ENCODE measurements at regions not wholly inside any gene's neighbourhood (a gene's known extent, or its start where the extent isn't known, plus 50 kb on each side); places are given as distances from the start of the nearest gene placed in this dataset.
"Not testable (repeated sequence)": the region's sequence is repeated elsewhere in the genome, so short reads cannot be mapped to it uniquely, and the experiment has no call there.

DNA sequence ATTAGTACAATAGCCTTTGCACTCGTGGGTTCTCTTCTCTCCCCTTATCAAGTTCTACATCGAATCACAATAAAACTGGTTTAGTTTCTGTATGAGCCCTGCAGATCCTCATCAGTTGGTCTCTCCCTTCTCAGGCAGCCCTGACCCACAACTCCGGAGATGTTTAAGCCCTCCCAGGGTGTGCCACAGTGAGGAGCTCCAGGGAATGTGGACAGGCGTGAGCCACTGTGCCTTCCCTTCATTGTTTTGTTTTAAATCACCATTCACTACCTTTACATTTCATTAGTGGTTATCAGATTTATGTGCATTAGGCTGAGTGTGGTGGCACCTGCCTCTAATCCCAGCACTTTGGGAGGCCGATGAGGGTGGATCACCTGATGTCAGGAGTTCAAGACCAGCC lies 133.2 kb downstream of the LARP7 start:
- in situ Hi-C loops (cut with MboI; ENCODE audit: low sequenced_read_pairs): no loop called here

DNA sequence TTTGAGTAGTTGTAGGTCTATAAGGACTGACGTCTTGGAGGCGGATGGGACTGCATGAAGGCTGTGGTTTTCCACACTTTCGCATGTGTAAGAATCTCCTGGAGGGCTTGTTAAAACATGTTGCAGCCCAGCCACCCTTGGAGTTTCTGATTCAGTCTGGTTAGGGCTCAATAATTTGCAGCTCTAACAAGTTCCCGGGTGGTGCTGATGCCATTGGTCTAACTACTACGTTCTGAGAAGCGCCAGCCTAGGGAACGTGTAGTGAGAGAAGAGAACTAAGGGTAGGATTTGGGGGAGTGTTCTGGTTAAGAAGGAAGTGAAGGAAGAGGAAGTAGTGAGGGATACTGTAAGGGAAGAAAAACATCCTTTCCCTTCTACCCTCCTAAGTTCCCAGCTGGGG lies 138.9 kb downstream of the LARP7 start:
- in situ Hi-C loops (cut with MboI; ENCODE audit: low sequenced_read_pairs): no loop called here

DNA sequence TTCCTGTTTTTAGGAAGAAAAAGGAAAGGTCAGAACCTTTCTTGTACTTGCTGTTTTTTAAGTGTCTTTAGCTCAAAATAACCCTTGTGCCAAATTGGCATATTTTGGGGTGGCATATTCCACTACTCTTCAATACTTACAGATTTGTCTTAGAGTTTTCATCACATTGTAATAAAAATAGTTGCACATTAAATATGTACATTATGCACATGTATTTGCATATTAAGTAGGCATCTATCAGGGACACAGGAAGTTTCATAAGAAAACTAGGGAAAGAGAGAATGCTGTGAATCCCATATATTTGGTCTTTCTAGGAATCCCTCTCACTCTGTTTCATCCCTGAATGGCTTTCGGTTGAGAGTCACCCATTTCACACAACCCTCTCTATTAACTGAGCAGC lies 139.6 kb downstream of the LARP7 start:
- in situ Hi-C loops (cut with MboI; ENCODE audit: low sequenced_read_pairs): no loop called here

DNA sequence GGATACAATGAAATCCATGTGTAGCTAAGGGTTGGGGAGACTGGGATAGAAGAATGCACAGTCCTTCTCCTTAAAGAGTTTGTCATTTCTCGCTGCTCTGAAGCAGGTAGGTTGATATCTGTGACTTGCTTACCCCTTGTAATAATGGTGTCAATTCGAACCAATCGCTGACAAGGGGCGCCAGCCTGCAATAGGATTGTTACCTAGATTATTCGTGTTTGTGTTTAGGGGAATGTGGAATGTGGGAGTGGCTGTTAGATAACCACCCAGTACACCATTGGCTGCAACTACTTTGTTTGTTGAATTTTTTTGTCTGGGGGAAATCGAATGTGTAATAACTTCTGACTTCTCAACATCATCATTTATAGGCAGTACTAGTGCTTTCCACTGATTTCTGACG lies 141.6 kb downstream of the LARP7 start:
- in situ Hi-C loops (cut with MboI; ENCODE audit: low sequenced_read_pairs): no loop called here

DNA sequence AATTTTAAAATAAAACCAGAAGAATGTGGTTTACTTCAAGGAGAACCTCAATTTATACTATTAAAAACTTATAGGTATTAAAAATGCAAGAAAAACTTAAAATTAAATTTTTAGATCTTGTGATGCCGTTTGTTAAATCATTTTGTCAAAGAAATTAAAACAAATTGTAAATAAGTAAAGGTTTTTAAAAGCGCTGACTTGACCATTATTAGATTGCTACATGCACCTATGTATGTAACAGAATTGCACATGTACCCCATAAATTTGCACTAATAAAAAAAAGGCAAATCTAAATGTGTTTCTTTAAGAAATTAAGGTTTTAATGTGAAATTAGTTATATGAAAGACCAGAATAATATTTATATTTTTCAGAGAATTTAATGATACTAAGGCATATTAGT lies 156.1 kb downstream of the LARP7 start:
- in situ Hi-C loops (cut with MboI; ENCODE audit: low sequenced_read_pairs): no loop called here

DNA sequence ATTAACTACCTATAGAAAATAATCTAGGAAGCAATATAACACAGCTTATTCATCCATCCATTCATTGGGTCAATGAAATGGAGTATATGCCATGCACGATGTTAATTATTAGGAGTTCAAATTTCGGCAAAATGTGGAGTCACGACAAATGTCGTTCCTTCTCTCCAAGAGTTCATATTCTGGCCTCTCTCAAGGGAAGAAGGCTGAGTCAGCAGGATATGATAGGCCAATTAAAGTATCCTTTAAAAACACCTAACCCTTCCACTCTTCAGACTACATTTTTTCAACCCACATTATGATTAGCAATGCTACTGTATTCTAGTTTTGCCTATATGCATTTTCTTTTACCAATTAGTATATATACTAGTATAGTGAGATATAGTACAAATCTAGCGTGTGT lies 163.1 kb downstream of the LARP7 start:
- in situ Hi-C loops (cut with MboI; ENCODE audit: low sequenced_read_pairs): no loop called here

DNA sequence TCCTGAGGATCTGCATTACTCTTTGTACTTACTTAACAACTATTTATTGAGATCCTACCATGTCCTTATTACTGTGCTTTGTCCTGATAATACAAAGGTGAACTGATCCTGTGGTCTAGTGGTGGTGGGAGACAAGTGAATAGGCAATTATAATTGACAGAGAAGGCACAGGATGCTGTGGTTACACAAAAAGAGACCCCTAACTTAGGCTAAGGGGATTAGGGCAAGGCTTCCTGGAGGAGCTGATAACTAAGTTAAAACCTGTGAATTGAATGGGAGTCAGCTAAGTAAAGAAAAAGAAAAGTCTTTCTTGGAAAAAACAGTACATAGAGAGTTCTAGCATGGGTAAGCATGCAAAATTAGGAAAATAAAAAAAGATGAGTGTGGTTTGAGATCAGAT lies 164.4 kb downstream of the LARP7 start:
- in situ Hi-C loops (cut with MboI; ENCODE audit: low sequenced_read_pairs): no loop called here

DNA sequence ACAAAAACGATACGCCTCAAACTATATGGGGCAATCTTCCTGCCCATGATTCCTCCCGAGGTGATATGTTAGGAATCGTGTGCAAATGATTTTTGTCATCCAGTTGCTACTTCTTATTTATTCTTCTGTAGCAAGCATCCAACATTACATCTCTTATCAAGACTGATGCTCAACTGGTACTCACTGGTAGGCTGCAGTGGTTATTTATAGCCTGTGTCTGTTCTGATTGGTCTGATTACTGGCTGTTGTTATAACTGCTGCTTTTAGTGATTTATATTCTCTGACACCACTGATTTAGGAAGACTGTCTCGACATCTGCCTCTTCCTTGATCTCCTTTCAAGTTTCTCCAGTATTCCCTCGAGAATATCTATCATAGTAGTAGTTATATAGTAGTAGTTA lies 165.8 kb downstream of the LARP7 start:
- in situ Hi-C loops (cut with MboI; ENCODE audit: low sequenced_read_pairs): no loop called here

DNA sequence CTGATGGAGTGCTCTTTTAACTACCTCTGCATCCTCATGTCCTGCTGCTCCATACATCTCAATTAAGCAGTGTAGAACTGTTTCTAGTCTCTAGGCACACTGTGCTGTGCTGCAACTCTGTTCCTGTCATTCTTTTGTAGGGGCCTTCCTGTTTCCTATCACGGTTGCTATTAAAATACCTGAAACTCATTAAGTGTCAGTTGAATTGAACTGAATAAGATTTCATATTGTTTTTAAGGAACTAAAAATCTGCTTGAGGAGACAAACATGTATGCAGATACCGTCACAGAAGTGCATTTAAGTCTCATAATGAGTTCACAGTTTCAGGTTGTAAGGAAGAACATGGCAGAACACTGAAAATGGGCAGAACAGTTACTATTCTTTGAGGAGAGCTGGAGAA lies 170.1 kb downstream of the LARP7 start:
- in situ Hi-C loops (cut with MboI; ENCODE audit: low sequenced_read_pairs): no loop called here

DNA sequence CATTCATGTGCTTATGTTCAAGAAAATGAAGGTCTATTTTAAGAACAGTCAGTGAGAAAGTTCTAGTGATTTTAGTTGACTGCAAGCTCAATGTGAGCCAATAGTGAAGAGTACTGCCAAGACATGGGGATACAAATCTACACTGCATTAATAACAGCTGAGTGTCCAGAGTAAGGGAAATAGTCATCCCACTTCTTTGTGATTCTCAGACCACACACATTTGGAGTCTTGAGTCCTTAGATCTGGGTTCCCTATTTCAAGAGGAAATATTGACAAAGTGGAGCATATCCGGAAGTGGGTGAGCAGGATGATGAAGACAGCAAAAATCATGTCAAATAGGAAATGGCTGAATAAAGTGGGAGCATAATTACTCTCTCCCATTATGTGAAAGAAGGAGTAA lies 171.1 kb downstream of the LARP7 start:
- in situ Hi-C loops (cut with MboI; ENCODE audit: low sequenced_read_pairs): no loop called here

DNA sequence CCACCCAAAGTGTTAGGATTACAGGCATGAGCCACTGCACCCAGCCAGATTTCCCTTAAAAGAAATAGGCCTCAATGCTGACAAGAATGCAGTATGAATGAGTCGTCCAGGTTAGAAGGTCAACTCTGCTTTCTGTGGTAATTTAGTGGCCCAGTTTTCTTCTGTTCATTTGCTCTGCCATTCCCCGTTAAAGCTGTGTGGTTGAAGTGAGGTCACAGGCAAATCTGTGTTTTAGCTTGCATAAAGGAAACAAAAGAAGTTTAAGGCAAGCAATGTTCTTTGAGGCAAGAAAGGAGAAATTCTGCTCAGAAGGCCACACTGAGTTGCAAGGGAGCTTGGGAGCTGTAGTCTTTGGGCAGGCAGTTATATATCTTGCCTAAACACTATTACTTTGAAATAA lies 176.8 kb downstream of the LARP7 start:
- in situ Hi-C loops (cut with MboI; ENCODE audit: low sequenced_read_pairs): no loop called here

DNA sequence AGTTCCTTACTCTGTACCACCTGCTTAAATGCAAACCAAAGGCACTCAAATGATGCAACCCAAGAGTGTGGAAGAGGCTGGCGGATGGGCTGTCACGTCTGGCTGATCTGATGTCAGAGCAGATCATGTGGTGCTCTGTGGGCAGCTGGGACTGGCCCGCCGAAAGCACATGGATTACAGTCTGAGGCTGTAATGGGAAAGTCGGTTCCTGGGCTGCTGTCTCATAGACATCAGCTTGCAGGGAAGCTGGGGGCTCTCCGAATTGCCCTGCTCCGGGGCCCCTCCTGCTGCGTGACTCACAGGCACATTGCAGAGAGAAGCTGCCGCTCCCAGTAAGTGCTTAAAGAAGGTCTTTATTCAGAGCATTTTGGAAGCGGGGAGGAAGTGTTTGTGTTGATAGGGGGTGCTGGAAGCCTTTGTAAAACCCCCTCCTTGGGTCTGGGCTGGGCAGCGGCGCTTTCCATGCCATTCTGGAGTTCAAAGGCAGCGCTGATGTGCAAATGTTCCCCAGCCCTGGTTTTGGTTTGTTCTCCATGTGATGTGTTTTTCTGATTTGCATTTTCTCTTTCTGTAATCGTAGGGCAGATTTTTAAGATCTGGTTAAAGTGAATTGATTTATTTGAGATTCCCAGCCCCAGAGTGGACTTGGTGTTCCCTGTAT lies 181.1 kb downstream of the LARP7 start:
- in situ Hi-C loops (cut with MboI; ENCODE audit: low sequenced_read_pairs): no loop called here

DNA sequence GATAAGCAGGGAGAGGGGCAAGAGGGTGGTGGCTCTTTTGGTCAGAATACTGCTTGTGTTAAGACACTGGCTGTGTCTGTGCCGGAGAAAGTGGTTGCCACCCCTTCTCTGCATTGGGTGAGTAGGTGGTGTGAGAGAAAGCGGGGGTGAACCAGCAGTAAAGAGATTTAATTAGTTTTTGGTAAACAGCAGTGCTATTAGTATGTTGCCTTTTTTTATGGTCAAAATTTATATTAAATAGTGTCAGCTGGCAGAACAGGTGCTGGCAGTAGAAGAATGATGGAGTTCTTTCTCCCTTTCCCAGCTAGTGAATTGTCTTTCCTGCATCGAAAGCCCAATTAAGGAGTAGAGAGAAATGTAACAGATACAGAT lies 181.6 kb downstream of the LARP7 start:
- in situ Hi-C loops (cut with MboI; ENCODE audit: low sequenced_read_pairs): no loop called here

DNA sequence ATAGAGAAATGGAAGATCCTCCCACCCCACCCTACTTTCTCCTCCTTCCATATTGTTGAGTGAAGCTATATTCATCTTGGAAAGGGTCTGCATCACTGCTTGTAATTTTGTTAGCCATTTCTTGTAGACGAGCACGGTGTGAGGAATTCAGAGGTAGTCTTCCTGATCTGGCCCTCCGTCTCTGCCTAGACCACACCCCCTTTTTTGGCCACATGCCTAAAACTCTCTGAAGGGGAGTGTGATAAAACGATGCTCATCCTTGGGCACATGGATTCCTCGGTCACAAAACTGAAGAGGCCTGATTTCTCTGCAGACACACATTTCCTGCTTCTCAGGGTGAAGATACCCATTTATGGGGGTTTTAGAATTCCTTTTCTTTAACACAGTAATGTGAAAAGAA lies 182.8 kb downstream of the LARP7 start:
- in situ Hi-C loops (cut with MboI; ENCODE audit: low sequenced_read_pairs): no loop called here

DNA sequence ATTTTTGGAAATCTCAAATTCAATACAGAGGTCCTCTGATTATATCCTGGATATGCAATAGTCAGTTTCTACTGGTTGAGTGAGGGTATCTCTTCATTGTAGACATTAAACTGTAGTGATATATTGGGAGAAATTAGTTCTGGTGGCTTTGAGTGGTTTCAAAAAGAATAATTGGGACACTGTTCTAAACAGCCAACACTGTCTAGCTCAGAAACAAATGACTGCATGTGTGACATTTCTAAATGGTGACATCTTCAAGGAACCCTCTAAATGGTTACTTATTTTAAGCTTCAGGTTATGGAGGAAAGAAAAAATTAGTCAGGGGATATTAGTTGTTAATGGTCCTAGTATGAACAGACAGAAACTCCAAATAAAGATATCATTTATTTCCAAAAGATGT lies 186.2 kb downstream of the LARP7 start:
- in situ Hi-C loops (cut with MboI; ENCODE audit: low sequenced_read_pairs): no loop called here

DNA sequence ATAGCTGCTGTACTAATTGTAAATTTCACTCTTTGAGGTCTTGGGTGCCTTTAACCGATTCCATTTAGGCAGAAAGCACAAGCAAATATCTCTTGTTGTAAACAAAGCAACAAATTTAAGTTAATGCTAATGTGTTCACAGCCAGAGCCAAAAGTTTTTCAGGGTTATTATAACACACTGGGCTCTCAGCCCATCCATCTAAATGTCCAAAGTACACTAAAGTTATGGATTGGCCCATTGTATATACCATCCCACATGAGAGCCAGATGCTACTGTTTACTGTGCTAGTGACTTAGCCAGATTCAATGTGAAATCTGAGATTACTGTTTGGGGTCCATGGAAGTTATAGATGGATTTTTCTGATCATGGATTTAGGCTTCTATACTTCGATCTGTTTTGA lies 186.7 kb downstream of the LARP7 start:
- in situ Hi-C loops (cut with MboI; ENCODE audit: low sequenced_read_pairs): no loop called here

DNA sequence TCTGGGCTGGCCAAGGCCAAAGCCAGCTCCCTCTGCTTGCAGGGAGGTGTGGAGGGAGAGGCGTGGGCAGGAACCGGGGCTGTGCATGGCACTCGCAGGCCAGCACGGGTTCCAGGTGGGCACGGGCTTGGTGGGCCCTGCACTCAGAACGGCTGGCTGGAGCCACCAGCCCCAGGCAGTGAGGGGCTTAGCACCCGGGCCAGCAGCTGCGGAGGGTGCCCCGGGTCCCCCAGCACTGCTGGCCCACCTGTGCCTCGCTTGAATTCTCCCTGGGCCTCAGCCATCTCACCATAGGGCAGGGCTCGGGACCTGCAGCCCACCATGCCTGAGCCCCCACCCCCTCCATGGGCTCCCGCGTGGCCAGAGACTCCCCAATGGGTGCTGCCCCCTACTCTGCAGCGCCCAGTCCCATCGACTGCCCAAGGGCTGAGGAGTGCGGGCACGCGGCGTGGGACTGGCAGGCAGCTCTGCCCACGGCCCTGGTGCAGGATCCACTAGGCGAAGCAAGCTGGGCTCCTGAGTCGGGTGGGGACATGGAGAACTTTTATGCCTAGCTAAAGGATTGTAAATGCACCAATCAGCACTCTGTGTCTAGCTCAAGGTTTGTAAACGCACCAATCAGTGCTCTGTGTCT lies 193.9 kb downstream of the LARP7 start:
- in situ Hi-C loops (cut with MboI; ENCODE audit: low sequenced_read_pairs): no loop called here

DNA sequence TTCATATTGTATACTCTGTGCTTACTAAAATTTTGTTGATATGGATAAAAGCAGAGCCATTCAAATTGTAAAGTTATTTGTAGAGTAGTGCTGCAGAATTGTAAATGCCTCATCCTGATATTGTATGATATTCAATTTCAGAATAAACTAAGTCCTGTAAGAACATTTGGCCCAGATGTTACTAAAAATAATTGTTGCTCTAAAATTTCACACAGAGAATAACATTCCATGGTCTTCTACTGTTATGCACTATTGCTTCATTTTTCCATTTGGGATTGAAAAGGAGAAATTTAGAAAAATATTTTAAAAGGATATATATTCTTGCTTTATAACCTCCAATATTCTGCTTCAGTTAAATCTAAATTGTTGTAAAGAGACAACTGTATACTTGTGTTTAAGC lies 195.6 kb downstream of the LARP7 start:
- in situ Hi-C loops (cut with MboI; ENCODE audit: low sequenced_read_pairs): no loop called here

DNA sequence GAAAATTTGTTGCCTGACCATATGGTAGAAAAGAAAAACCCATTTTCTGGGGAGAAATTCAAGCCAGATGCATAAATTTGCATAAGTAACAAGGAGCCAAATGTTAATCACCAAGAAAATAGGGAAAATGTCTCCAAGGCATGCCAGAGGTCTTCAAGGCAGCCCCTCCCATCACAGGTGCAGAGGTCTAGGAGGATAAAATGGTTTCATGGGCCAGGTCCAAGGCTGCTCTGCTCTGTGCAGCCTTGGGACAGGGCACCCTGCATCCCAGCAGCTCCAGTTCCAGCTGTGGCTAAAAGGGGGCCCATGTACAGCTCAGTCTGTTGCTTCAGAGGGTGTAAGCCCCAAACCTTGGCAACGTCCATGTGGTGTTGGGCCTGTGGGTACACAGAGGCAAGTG lies 200.0 kb downstream of the LARP7 start:
- in situ Hi-C loops (cut with MboI; ENCODE audit: low sequenced_read_pairs): no loop called here

DNA sequence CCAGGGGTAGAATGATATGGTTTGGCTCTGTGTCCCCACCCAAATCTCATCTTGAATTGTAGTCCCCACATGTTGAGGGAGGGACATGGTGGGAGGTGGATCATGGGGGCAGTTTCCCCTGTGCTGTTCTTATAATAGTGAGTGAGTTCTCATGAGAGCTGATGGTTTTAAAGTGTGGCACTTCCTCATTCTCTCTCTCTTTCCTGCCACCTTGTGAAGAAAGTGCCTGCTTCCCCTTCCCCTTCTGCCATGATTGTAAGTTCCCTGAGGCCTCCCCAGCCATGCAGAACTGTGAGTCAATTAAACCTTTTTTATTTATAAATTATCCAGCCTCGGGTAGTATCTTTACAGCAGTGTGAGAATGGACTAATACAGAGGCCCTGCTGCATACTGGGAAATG lies 201.1 kb downstream of the LARP7 start:
- in situ Hi-C loops (cut with MboI; ENCODE audit: low sequenced_read_pairs): not testable (repeated sequence)

DNA sequence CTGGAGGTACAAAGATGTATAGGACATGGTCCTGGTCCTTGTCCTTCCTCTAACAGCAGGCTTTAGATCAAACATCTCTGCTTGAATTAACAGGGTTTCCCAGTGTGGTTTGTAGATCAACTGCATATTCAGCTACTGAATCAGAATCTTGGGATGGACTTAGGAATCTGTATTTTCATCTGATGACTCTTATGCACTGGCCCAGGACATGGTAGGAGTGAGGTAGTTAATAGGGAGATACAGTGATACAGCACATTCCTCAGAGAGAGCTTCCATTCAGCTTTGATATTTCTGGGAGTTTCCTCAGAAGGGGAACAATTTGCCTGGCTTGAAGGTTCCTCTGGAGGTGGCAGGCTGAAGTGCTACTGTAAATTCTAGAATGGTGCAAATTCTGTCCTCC lies 203.1 kb downstream of the LARP7 start:
- in situ Hi-C loops (cut with MboI; ENCODE audit: low sequenced_read_pairs): no loop called here

DNA sequence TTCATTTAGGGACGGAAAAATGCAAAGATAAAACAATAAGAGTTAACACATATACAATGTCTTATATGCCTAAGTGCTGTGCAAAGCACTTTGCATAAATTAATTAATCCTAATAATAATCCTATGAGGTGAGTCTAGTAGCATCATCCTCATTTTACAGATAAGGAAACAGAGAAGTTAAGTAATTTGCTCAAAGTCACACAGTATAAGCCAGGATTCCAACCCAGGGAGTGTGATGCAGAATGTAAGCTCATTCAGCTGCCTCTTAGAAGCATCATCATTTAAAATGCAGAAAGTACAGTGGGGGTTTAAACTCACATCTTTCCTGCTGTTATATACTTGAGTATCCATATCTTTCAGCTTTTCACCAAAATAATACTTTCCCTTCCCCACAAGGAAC lies 203.7 kb downstream of the LARP7 start:
- in situ Hi-C loops (cut with MboI; ENCODE audit: low sequenced_read_pairs): no loop called here

DNA sequence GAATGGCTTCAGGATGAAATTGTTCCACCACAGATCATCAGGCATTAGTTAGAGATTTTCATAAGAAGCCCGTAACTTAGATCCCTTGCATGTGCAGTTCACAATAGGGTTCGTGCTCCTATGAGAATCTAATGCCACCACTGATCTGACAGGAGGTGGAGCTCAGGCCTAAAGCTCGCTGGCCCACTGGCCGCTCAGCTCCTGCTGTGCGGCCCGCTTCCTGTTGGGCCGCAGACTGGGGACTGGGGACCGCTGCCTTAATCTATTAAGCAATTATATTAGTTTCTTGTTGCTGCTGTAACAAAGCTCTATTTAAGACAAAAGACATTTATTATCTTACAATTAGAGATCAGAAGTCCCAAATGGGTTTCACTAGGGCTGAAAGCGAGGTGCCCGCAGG lies 205.6 kb downstream of the LARP7 start:
- in situ Hi-C loops (cut with MboI; ENCODE audit: low sequenced_read_pairs): no loop called here

Data from HL-60/S4 treated with phorbol 12-myristate 13-acetate at 8.2 ng/mL for 4 days and 3 days (cell line).